H9 (cell line): ENCODE measurements at regions not wholly inside any gene's neighbourhood (a gene's known extent, or its start where the extent isn't known, plus 50 kb on each side); places are given as distances from the start of the nearest gene placed in this dataset.

ENCODE experiments used
- DNase-seq: peaks from one replicate; pipeline ENCODE4 v3.0.0-alpha.2; 2017
- H2AFZ ChIP-seq: one replicate; pipeline ENCODE4 v1.6.1; 2013; ENCODE audit warnings: mild to moderate bottlenecking, low read length, control low read depth, moderate library complexity
- H2AK5ac ChIP-seq: 2 replicates; pipeline ENCODE4 v1.6.1; 2013; ENCODE audit warnings: low read length, control low read depth, mixed read lengths; ENCODE audit not compliant: insufficient read length
- H2BK120ac ChIP-seq: one replicate; pipeline ENCODE4 v1.6.1; 2013; ENCODE audit warnings: low read depth, mild to moderate bottlenecking, low read length, control low read depth, inconsistent platforms; ENCODE audit not compliant: poor library complexity, severe bottlenecking
- H2BK12ac ChIP-seq: 2 replicates; pipeline ENCODE4 v1.6.1; 2013; ENCODE audit warnings: low read length, control low read depth, mixed read lengths, low read depth; ENCODE audit not compliant: insufficient read length
- H2BK15ac ChIP-seq: 2 replicates; pipeline ENCODE4 v1.6.1; 2013; ENCODE audit warnings: low read depth, low read length, control low read depth
- H2BK20ac ChIP-seq: one replicate; pipeline ENCODE4 v1.6.1; 2013; ENCODE audit warnings: low read depth, mild to moderate bottlenecking, low read length, control low read depth, inconsistent platforms; ENCODE audit not compliant: poor library complexity, severe bottlenecking
- H2BK5ac ChIP-seq: 2 replicates; pipeline ENCODE4 v1.6.1; 2013; ENCODE audit warnings: low read length, control low read depth, mixed read lengths; ENCODE audit not compliant: insufficient read length
- H3K14ac ChIP-seq: 2 replicates; pipeline ENCODE4 v1.6.1; 2013; ENCODE audit warnings: low read length, control low read depth; ENCODE audit not compliant: insufficient read depth
- H3K18ac ChIP-seq: 2 replicates; pipeline ENCODE4 v1.6.1; 2013; ENCODE audit warnings: low read depth, mild to moderate bottlenecking, mixed read lengths, low read length, control low read depth; ENCODE audit not compliant: insufficient read length
- H3K23ac ChIP-seq: 2 replicates; pipeline ENCODE4 v1.6.1; 2013; ENCODE audit warnings: low read length, control low read depth, mixed read lengths, low read depth; ENCODE audit not compliant: insufficient read length
- H3K23me2 ChIP-seq: 2 replicates; pipeline ENCODE4 v1.6.1; 2013; ENCODE audit warnings: low read depth, mild to moderate bottlenecking, mixed read lengths, low read length, control low read depth; ENCODE audit not compliant: insufficient read length, poor library complexity, severe bottlenecking
- H3K27ac ChIP-seq: 2 replicates; pipeline ENCODE4 v1.5.1; 2013; ENCODE audit warnings: low read length, control low read depth, mixed read lengths, low read depth; ENCODE audit not compliant: insufficient read length
- H3K27me3 ChIP-seq: 2 replicates; pipeline ENCODE4 v1.6.1; 2013; ENCODE audit warnings: low read length, control low read depth, inconsistent platforms; ENCODE audit not compliant: insufficient read depth
- H3K4ac ChIP-seq: 2 replicates; pipeline ENCODE4 v1.6.1; 2013; ENCODE audit warnings: low read depth, mild to moderate bottlenecking, control low read depth, inconsistent platforms, low read length, moderate library complexity
- H3K4me1 ChIP-seq: 2 replicates; pipeline ENCODE4 v1.6.1; 2013; ENCODE audit warnings: low read length, control low read depth, inconsistent platforms; ENCODE audit not compliant: insufficient read depth
- H3K4me2 ChIP-seq: 2 replicates; pipeline ENCODE4 v1.6.1; 2013; ENCODE audit warnings: low read length, control low read depth, mixed read lengths; ENCODE audit not compliant: insufficient read length, insufficient read depth
- H3K56ac ChIP-seq: 2 replicates; pipeline ENCODE4 v1.6.1; 2013; ENCODE audit warnings: low read depth, mild to moderate bottlenecking, mixed read lengths, low read length, control low read depth; ENCODE audit not compliant: insufficient read length
- H3K79me1 ChIP-seq: 2 replicates; pipeline ENCODE4 v1.6.1; 2013; ENCODE audit warnings: low read depth, mild to moderate bottlenecking, moderate library complexity, low read length, control low read depth, inconsistent platforms; ENCODE audit not compliant: insufficient read depth, poor library complexity, severe bottlenecking
- H3K79me2 ChIP-seq: 2 replicates; pipeline ENCODE4 v1.6.1; 2013; ENCODE audit warnings: low read length, control low read depth, inconsistent platforms; ENCODE audit not compliant: insufficient read depth
- H3K9ac ChIP-seq: 2 replicates; pipeline ENCODE4 v1.6.1; 2013; ENCODE audit warnings: low read length, control low read depth, mixed read lengths; ENCODE audit not compliant: insufficient read length; ENCODE audit errors: extremely low read depth
- H3K9me3 ChIP-seq: one replicate; pipeline ENCODE4 v1.6.1; 2013; ENCODE audit warnings: low read depth, low read length, inconsistent platforms; ENCODE audit not compliant: control insufficient read depth
- H3T11ph ChIP-seq: one replicate; pipeline ENCODE4 v1.6.1; 2013; ENCODE audit warnings: mild to moderate bottlenecking, low read length, control low read depth, inconsistent platforms
- H4K20me1 ChIP-seq: one replicate; pipeline ENCODE4 v1.6.1; 2013; ENCODE audit not compliant: control insufficient read depth, insufficient read length, insufficient read depth
- H4K5ac ChIP-seq: 2 replicates; pipeline ENCODE4 v1.6.1; 2013; ENCODE audit warnings: low read depth, mild to moderate bottlenecking, mixed read lengths, low read length, control low read depth; ENCODE audit not compliant: insufficient read length
- H4K8ac ChIP-seq: replicated peaks from 2 replicates; pipeline ENCODE4 v1.6.1; 2013; ENCODE audit warnings: low read length, control low read depth, mixed read lengths, low read depth; ENCODE audit not compliant: insufficient read length
- H4K91ac ChIP-seq: 2 replicates; pipeline ENCODE4 v1.6.1; 2013; ENCODE audit warnings: low read depth, mild to moderate bottlenecking, moderate library complexity, mixed read lengths, low read length, control low read depth; ENCODE audit not compliant: insufficient read length
- H3K27ac Mint-ChIP-seq, 3 experiments: 2 replicates in 2 of 3; 3 replicates in 1 of 3; pipeline ENCODE4 v1.8.0; 2020 to 2021; ENCODE audit warnings: mixed read lengths in 3 of 3, mild to moderate bottlenecking in 1 of 3, moderate library complexity in 1 of 3
- H3K27me3 Mint-ChIP-seq: 2 replicates; pipeline ENCODE4 v1.8.0; 2021; ENCODE audit warnings: low read depth, mild to moderate bottlenecking, moderate library complexity, mixed read lengths
- H3K36me3 Mint-ChIP-seq, 3 experiments: 2 replicates in 2 of 3; 3 replicates in 1 of 3; pipeline ENCODE4 v1.8.0; 2020 to 2021; ENCODE audit warnings: low read depth in 3 of 3, mixed read lengths in 3 of 3; ENCODE audit not compliant: insufficient read depth in 1 of 3
- H3K4me1 Mint-ChIP-seq, 2 experiments: 2 replicates each; pipeline ENCODE4 v1.8.0; 2020; ENCODE audit warnings: mixed read lengths in 2 of 2
- H3K4me3 Mint-ChIP-seq, 2 experiments: 2 replicates in 1 of 2; 3 replicates in 1 of 2; pipeline ENCODE4 v1.8.0; 2020 to 2021; ENCODE audit warnings: mild to moderate bottlenecking in 2 of 2, mixed read lengths in 2 of 2, moderate library complexity in 1 of 2
- H3K9me3 Mint-ChIP-seq, 2 experiments: 2 replicates in 1 of 2; 3 replicates in 1 of 2; pipeline ENCODE4 v1.8.0; 2020; ENCODE audit warnings: mild to moderate bottlenecking in 2 of 2, mixed read lengths in 2 of 2, moderate library complexity in 1 of 2
- WGBS: extraction: QIAGEN DNeasy Blood & Tissue Kit; methylation state at CpG from one replicate; pipeline ENCODE4 v1.1.7; 2013; ENCODE audit warnings: missing lambda C conversion rate, low lambda C conversion rate, mixed read lengths; ENCODE audit not compliant: insufficient read length; ENCODE audit errors: extremely low coverage; 5-methylcytosine and 5-hydroxymethylcytosine counted together
- TF ChIP-seq, protein P1 (sequence below): fragments of 200-600 bp; sonication (generic); conservative IDR thresholded peaks from 3 replicates; pipeline ENCODE4 v1.8.0; 2021; ENCODE audit warnings: antibody characterized with exemption, mild to moderate bottlenecking

DNA sequence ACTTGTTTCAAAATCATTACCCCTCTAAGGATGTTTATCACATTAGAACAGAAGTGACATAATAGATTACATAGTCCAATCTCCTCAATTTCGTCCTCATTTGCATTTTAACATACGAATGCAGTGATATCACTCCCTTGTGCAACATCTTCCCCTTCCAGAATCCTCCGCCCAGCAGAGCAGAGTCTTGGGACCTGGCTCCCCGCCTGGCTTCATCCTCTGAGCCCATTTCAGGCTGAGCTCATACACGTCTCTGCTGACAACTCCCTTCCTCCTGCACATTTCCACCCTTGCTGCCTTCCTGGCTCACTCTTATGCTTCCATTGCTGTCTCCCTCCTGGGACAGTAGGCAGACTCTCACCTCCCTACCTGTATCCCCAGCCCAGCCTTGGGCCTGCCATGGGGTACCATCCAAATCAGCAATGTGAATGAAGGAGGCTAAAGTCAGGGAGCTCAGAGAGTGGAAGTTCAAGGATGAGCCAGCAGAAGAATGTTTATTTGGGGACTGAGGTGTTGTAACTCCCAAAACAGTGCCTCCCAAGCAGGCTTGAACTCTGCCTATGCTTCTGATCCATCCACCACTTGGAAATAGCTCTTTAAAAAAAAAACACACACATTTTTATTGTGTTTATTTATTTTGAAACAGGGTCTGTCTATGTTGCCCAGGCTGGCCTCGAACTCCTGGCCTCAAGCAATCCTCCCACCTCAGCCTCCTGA lies 165.2 kb downstream of the TMEM200C start:
- no peak overlapping the region for H4K8ac ChIP-seq
- no peak overlapping the region for H2BK15ac ChIP-seq
- TF ChIP-seq, protein P1, sequence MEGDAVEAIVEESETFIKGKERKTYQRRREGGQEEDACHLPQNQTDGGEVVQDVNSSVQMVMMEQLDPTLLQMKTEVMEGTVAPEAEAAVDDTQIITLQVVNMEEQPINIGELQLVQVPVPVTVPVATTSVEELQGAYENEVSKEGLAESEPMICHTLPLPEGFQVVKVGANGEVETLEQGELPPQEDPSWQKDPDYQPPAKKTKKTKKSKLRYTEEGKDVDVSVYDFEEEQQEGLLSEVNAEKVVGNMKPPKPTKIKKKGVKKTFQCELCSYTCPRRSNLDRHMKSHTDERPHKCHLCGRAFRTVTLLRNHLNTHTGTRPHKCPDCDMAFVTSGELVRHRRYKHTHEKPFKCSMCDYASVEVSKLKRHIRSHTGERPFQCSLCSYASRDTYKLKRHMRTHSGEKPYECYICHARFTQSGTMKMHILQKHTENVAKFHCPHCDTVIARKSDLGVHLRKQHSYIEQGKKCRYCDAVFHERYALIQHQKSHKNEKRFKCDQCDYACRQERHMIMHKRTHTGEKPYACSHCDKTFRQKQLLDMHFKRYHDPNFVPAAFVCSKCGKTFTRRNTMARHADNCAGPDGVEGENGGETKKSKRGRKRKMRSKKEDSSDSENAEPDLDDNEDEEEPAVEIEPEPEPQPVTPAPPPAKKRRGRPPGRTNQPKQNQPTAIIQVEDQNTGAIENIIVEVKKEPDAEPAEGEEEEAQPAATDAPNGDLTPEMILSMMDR: no peak
- no peak overlapping the region for H2BK5ac ChIP-seq
- no peaks in the 10 kb centered on the region; the same call in 1 of the 2 replicates for H3K27me3 Mint-ChIP-seq
- H3K36me3 Mint-ChIP-seq: no peaks in the 10 kb centered on the region
- no peak overlapping the region for H4K5ac ChIP-seq
- no CpG with 5 or more reads among the region's 6 CpGs for whole genome bisulfite sequencing
- no peak overlapping the region for H3K27ac ChIP-seq
- no peak overlapping the region for H3K23ac ChIP-seq
- DNase-seq: no peak
- no peak overlapping the region for H3K4me3 Mint-ChIP-seq
- H3K4me1 ChIP-seq: no peaks in the 10 kb centered on the region
- H2BK120ac ChIP-seq: no peak overlapping the region
- H3K14ac ChIP-seq: no peak overlapping the region
- no peak overlapping the region for H2BK20ac ChIP-seq
- no peaks in the 10 kb centered on the region for H3K79me2 ChIP-seq
- H4K20me1 ChIP-seq: no peaks in the 10 kb centered on the region
- no peaks in the 10 kb centered on the region for H3K9me3 Mint-ChIP-seq
- H3K4me1 Mint-ChIP-seq: peaks cover 6 to 11% of the 10 kb centered on the region in 2 experiments
- no peak overlapping the region for H3K18ac ChIP-seq
- no peaks in the 10 kb centered on the region for H3K9me3 ChIP-seq
- no peak overlapping the region for H2AK5ac ChIP-seq
- H3K27ac Mint-ChIP-seq: no peak overlapping the region
- H3K79me1 ChIP-seq: no peaks in the 10 kb centered on the region
- H2BK12ac ChIP-seq: no peak overlapping the region
- no peaks in the 10 kb centered on the region for H3K27me3 ChIP-seq
- H2AFZ ChIP-seq: no peak overlapping the region
- H3K4me2 ChIP-seq: no peak overlapping the region
- no peak overlapping the region for H3K4ac ChIP-seq
- H3T11ph ChIP-seq: no peak overlapping the region
- no peak overlapping the region for H4K91ac ChIP-seq
- no peak overlapping the region for H3K56ac ChIP-seq
- H3K9ac ChIP-seq: no peak overlapping the region
- no peaks in the 10 kb centered on the region for H3K23me2 ChIP-seq
